ENCODE measurements at regions not wholly inside any gene's neighbourhood (a gene's known extent, or its start where the extent isn't known, plus 50 kb on each side); places are given as distances from the start of the nearest gene placed in this dataset.

- Histone ChIP-seq H3K9ac (ENCODE audit: low read depth, low read length) (no peak overlapping the region), H3K9me3 (replicated peaks; ENCODE audit: low read length) (no peaks in the 10 kb centered on the region), H3K4me2 (ENCODE audit: low read length) (no peak overlapping the region), H3K36me3 (ENCODE audit: insufficient read depth, low read length) (no peaks in the 10 kb centered on the region), H3K27me3 (ENCODE audit: control insufficient read depth, insufficient read depth, low read length) (peaks cover 39% of the 10 kb centered on the region), H3K4me3 (ENCODE audit: low read length) (no peak overlapping the region), H3K4me1 (ENCODE audit: control insufficient read depth, insufficient read depth, low read length) (no peaks in the 10 kb centered on the region)
These were observed 54.8 kb downstream of the RTP5 start for GRCh38 chr2:241924069-241924908.

GRCh38 chr2:241924909-241925250 is 55.4 kb downstream of the RTP5 start:
- H3K36me3 ChIP-seq (ENCODE audit: insufficient read depth, low read length), result no peaks in the 10 kb centered on the region
- H3K4me3 ChIP-seq (ENCODE audit: low read length), result no peak overlapping the region

GRCh38 chr2:241925277-241925676 is 55.7 kb downstream of the RTP5 start:
- H3K4me3 ChIP-seq (ENCODE audit: low read length), result no peak overlapping the region
- H3K4me2 ChIP-seq (ENCODE audit: low read length), result no peak overlapping the region
- no peaks in the 10 kb centered on the region for H3K36me3 ChIP-seq (ENCODE audit: insufficient read depth, low read length)
- H3K9me3 ChIP-seq (replicated peaks; ENCODE audit: low read length), result no peaks in the 10 kb centered on the region
- no peak overlapping the region for H3K9ac ChIP-seq (ENCODE audit: low read depth, low read length)
- peaks cover 39% of the 10 kb centered on the region for H3K27me3 ChIP-seq (ENCODE audit: control insufficient read depth, insufficient read depth, low read length)
- H3K4me1 ChIP-seq (ENCODE audit: control insufficient read depth, insufficient read depth, low read length), result no peaks in the 10 kb centered on the region

More at GRCh38 chr2:241924909-241925250, 55.4 kb downstream of the RTP5 start:
- H3K4me1 ChIP-seq (ENCODE audit: control insufficient read depth, insufficient read depth, low read length), result no peaks in the 10 kb centered on the region
- H3K4me2 ChIP-seq (ENCODE audit: low read length), result no peak overlapping the region
- peaks cover 39% of the 10 kb centered on the region for H3K27me3 ChIP-seq (ENCODE audit: control insufficient read depth, insufficient read depth, low read length)
- H3K9ac ChIP-seq (ENCODE audit: low read depth, low read length), result no peak overlapping the region
- H3K9me3 ChIP-seq (replicated peaks; ENCODE audit: low read length), result no peaks in the 10 kb centered on the region

GRCh38 chr2:241925821-241926441 is 56.4 kb downstream of the RTP5 start:
- Histone ChIP-seq H3K27me3 (ENCODE audit: control insufficient read depth, insufficient read depth, low read length) (peaks cover 39% of the 10 kb centered on the region), H3K4me2 (ENCODE audit: low read length) (no peak overlapping the region), H3K4me1 (ENCODE audit: control insufficient read depth, insufficient read depth, low read length) (no peaks in the 10 kb centered on the region), H3K36me3 (ENCODE audit: insufficient read depth, low read length) (no peaks in the 10 kb centered on the region), H3K9me3 (replicated peaks; ENCODE audit: low read length) (no peaks in the 10 kb centered on the region), H3K9ac (ENCODE audit: low read depth, low read length) (no peak overlapping the region), H3K4me3 (ENCODE audit: low read length) (no peak overlapping the region)

GRCh38 chr2:241926541-241927311 is 57.2 kb downstream of the RTP5 start:
- H3K9me3 ChIP-seq (replicated peaks; ENCODE audit: low read length), result no peaks in the 10 kb centered on the region
- peaks cover 39% of the 10 kb centered on the region for H3K27me3 ChIP-seq (ENCODE audit: control insufficient read depth, insufficient read depth, low read length)
- H3K36me3 ChIP-seq (ENCODE audit: insufficient read depth, low read length), result no peaks in the 10 kb centered on the region
- H3K4me2 ChIP-seq (ENCODE audit: low read length), result no peak overlapping the region
- H3K4me1 ChIP-seq (ENCODE audit: control insufficient read depth, insufficient read depth, low read length), result no peaks in the 10 kb centered on the region
- no peak overlapping the region for H3K4me3 ChIP-seq (ENCODE audit: low read length)
- no peak overlapping the region for H3K9ac ChIP-seq (ENCODE audit: low read depth, low read length)

- no peak overlapping the region for H3K4me3 ChIP-seq (ENCODE audit: low read length)
- no peaks in the 10 kb centered on the region for H3K36me3 ChIP-seq (ENCODE audit: insufficient read depth, low read length)
- H3K4me1 ChIP-seq (ENCODE audit: control insufficient read depth, insufficient read depth, low read length), result peaks cover 24% of the 10 kb centered on the region
- peaks cover 25% of the 10 kb centered on the region for H3K27me3 ChIP-seq (ENCODE audit: control insufficient read depth, insufficient read depth, low read length)
- H3K9ac ChIP-seq (ENCODE audit: low read depth, low read length), result no peak overlapping the region
- H3K4me2 ChIP-seq (ENCODE audit: low read length), result no peak overlapping the region
- no peaks in the 10 kb centered on the region for H3K9me3 ChIP-seq (replicated peaks; ENCODE audit: low read length)
These were observed 60.3 kb downstream of the RTP5 start for GRCh38 chr2:241929551-241930490.

- Histone ChIP-seq H3K4me1 (ENCODE audit: control insufficient read depth, insufficient read depth, low read length) (peaks cover 34% of the 10 kb centered on the region), H3K27me3 (ENCODE audit: control insufficient read depth, insufficient read depth, low read length) (peaks cover 10% of the 10 kb centered on the region), H3K4me3 (ENCODE audit: low read length) (no peak overlapping the region), H3K9ac (ENCODE audit: low read depth, low read length) (no peak overlapping the region), H3K36me3 (ENCODE audit: insufficient read depth, low read length) (no peaks in the 10 kb centered on the region), H3K4me2 (ENCODE audit: low read length) (no peak overlapping the region), H3K9me3 (replicated peaks; ENCODE audit: low read length) (no peaks in the 10 kb centered on the region)
These were observed 61.8 kb downstream of the RTP5 start for GRCh38 chr2:241931084-241931975.

GRCh38 chr2:241931976-241932898 is 62.7 kb downstream of the RTP5 start:
- Histone ChIP-seq H3K4me1 (ENCODE audit: control insufficient read depth, insufficient read depth, low read length) (peaks cover 34% of the 10 kb centered on the region), H3K4me2 (ENCODE audit: low read length) (peak overlapping the region; percentile 70), H3K9me3 (replicated peaks; ENCODE audit: low read length) (no peaks in the 10 kb centered on the region), H3K27me3 (ENCODE audit: control insufficient read depth, insufficient read depth, low read length) (peaks cover 1% of the 10 kb centered on the region), H3K4me3 (ENCODE audit: low read length) (no peak overlapping the region), H3K9ac (ENCODE audit: low read depth, low read length) (no peak overlapping the region), H3K36me3 (ENCODE audit: insufficient read depth, low read length) (no peaks in the 10 kb centered on the region)

GRCh38 chr2:241932899-241933178 is 63.3 kb downstream of the RTP5 start:
- Histone ChIP-seq H3K4me2 (ENCODE audit: low read length) (peak overlapping the region; percentile 70), H3K27me3 (ENCODE audit: control insufficient read depth, insufficient read depth, low read length) (no peaks in the 10 kb centered on the region), H3K36me3 (ENCODE audit: insufficient read depth, low read length) (no peaks in the 10 kb centered on the region), H3K9ac (ENCODE audit: low read depth, low read length) (peak overlapping the region; percentile 53), H3K4me3 (ENCODE audit: low read length) (peak overlapping the region; percentile 53), H3K4me1 (ENCODE audit: control insufficient read depth, insufficient read depth, low read length) (peaks cover 34% of the 10 kb centered on the region), H3K9me3 (replicated peaks; ENCODE audit: low read length) (no peaks in the 10 kb centered on the region)

Measured in skeletal muscle satellite cell (primary cell).